OCI-LY3 (cell line): ENCODE measurements at regions not wholly inside any gene's neighbourhood (a gene's known extent, or its start where the extent isn't known, plus 50 kb on each side); places are given as distances from the start of the nearest gene placed in this dataset.

ENCODE experiments used
- CTCF ChIP-seq: fragments of 200-600, 300-600 bp; sonication (generic); IDR thresholded peaks from 2 replicates; pipeline ENCODE4 v1.5.1; 2014; ENCODE audit warnings: antibody characterized with exemption, low read length, low read depth
- EZH2phosphoT487 ChIP-seq: fragments of 200-600 bp; shearing (Covaris generic); IDR thresholded peaks from 2 replicates; pipeline ENCODE4 v1.6.1; 2018; ENCODE audit warnings: antibody characterized with exemption, mixed run types, low read depth

GRCh38 chr3:14332392-14332791 is 70.0 kb upstream of the SLC6A6 start:
- TF ChIP-seq CTCF: no peak
- no peak for TF ChIP-seq EZH2phosphoT487
